D721Med (cell line): ENCODE measurements at regions not wholly inside any gene's neighbourhood (a gene's known extent, or its start where the extent isn't known, plus 50 kb on each side); places are given as distances from the start of the nearest gene placed in this dataset.

Experiments used
- DNase-seq: peaks from one replicate; pipeline ENCODE4 v3.0.0; 2011; ENCODE audit warnings: low spot score; ENCODE audit not compliant: insufficient read length
- FAIRE-seq: peaks from 2 replicates; lab custom pipeline; 2011; peaks lifted over from hg19 to GRCh38; lab: Jason Lieb, UNC
- CTCF ChIP-seq: IDR thresholded peaks from 2 replicates; pipeline ENCODE4 v1.5.1; 2012; ENCODE audit warnings: mild to moderate bottlenecking, control low read depth; ENCODE audit not compliant: insufficient read depth; ENCODE audit errors: missing control alignments

- FAIRE-seq (no peak), DNase-seq (no peak)
- no peak for TF ChIP-seq CTCF
Measured at GRCh38 chr11:33463059-33463458, 205.9 kb downstream of the HIPK3 start.

- no peak for TF ChIP-seq CTCF
- no peak for DNase-seq
- FAIRE-seq = no peak
Measured at GRCh38 chr11:33461369-33462125, 204.4 kb downstream of the HIPK3 start.

GRCh38 chr11:33457948-33458347 is 200.8 kb downstream of the HIPK3 start:
- FAIRE-seq (no peak), DNase-seq (no peak)
- TF ChIP-seq CTCF = no peak

- FAIRE-seq (no peak), DNase-seq (no peak)
- TF ChIP-seq CTCF = no peak
Measured at GRCh38 chr11:33455867-33456463, 198.8 kb downstream of the HIPK3 start.

GRCh38 chr11:33454264-33454663 is 197.1 kb downstream of the HIPK3 start:
- DNase-seq (peak; percentile 38), FAIRE-seq (no peak)

GRCh38 chr11:33452836-33453624 is 195.8 kb downstream of the HIPK3 start:
- FAIRE-seq (no peak), DNase-seq (no peak)
- TF ChIP-seq CTCF = no peak

More at GRCh38 chr11:33454264-33454663, 197.1 kb downstream of the HIPK3 start:
- TF ChIP-seq CTCF = no peak
